ENCODE measurements at regions not wholly inside any gene's neighbourhood (a gene's known extent, or its start where the extent isn't known, plus 50 kb on each side); places are given as distances from the start of the nearest gene placed in this dataset.

DNA sequence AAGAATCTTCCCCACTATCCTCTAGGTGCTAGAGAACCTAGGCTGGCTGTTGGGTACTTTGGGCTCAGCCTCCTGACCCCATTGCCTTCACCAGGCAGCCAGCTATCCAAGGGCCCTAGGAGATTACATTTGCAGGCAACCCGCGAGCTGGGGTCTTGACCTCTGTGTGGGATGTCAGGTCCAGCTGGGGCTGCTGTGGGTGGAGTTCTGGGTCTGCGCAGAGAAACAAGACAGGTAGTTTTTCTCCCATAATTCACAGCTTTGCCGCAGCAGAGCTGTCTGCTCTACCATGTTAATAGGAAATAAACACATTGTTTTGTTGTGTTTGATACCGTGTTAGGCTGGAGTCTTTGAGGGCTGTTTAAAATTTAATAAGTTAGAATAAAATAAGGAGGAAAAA lies 142.8 kb upstream of the PLET1 start:
- no peak for DNase-seq

- peak; percentile 80 for DNase-seq
These were observed 143.5 kb upstream of the PLET1 start for GRCh38 chr11:112404112-112404511.

DNA sequence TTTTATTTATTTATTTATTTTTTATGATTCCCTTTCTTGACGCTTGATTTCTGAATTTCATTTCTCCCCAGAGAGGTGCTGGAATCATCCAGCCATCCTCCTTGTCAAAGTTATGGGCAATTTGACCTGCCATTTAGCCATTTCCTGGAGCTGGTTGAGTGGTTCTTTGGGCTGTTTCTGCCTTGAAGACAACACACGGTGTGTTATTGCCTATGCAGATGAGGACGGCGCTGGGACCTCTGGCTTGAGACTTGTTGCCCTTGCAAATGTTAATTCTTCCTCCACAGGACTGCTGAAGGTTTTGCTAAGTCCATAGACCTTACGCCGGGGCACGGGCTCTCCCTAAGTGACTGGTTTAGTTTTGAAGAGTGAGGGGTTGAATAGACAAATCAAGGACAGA lies 147.9 kb upstream of the PLET1 start:
- no peak for DNase-seq

- DNase-seq, result no peak
These were observed 149.7 kb upstream of the PLET1 start for GRCh38 chr11:112410325-112410724.

DNA sequence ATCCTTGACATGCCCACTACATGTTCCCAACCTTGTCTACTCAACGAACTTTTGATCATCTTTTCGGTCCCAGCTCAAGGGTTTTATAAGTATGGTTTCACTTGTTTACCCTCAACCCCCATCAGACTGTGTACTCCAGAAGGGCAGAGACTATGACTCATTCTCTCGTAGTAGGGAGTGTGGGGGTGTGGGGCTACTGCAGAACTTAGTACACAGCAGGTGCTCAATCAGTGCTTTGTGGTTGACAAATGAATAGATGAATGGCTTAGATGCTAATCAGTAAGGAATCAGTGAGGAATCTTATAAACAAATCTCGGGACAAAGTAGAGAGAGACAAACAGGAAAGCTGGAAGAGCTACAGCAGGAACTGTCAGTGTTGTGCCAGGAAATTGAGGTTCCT lies 151.7 kb upstream of the PLET1 start:
- DNase-seq, result no peak

DNA sequence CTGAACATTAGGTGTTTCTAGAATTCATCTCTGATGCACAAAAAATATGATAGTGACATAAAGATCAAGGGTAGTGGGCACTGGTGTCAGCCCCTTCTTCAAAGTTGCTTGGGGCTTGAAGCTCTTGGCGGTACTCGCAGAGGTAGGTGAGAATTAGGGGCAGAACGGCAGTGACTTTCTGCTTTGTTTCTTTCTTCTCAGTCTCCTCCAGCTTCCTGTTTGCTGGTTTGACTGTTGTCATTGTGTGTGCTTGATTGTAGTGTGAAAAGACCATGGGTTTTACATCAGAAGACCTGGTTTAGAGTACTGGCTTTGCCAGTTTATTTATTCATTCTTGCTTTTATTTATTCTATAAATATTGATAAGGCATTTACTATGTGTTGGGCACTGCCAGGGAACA lies 156.7 kb upstream of the PLET1 start:
- no peak for DNase-seq

DNA sequence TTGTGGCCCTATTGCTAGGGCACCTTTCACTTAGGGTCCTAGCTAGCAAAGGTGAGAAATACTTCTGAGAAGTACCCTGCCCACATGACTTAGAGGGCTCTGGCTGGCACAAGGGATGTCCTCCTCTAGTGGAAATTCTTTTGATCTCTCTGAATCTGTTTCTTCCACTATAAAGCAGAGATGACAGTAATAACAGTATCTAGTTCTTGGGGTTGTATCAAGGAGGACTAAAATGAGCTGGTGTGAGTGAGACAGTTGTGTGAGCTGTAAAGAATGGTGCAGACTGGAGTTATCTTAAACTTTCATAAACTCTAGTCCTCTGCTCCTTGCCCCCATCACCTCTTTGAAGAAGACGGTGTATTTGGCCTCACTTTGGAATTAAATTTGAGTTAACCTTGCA lies 157.8 kb upstream of the PLET1 start:
- DNase-seq, result no peak

DNA sequence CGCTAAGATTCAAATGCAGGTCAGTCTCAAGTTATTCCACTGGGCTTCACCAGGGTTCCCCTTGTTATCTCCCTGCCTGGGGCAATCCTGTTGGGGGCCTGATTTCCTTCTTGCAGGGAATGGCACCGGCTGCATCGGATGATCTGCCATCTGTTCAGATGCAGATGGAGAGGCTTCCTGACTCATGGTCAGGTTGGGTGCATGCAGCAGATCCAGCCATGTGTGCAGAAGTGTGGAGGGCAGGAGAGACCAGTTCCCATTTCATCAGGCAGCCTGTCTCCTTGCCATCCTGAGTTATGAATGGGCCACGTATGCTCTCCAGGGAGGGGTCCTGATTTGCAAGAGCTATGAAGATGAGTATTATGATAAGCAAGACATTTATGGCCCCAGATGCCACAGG lies 161.2 kb upstream of the PLET1 start:
- DNase-seq, result no peak

DNA sequence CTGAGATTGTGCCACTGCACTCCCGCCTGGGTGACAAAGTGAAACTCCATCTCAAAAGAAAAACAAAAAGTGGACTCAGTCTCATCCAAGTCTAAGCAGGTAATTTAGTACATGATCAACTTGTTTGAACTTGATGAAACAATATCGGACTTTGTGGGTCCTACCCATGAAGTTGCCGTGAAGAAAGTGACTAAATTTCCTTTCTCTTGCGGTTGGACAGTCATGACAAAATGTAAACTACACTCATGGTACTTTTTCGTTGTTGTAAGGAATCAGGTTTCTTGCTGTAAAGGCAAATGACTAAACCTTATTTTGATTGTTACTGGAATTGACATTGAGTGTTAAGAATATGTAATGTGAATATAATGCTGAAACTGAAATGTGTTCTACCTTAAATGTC lies 164.5 kb upstream of the PLET1 start:
- DNase-seq, result no peak

GRCh38 chr11:112437096-112437495 lies 176.4 kb upstream of the PLET1 start:
- no peak for DNase-seq

GRCh38 chr11:112439614-112440013 lies 179.0 kb upstream of the PLET1 start:
- DNase-seq, result no peak

GRCh38 chr11:112440518-112440917 lies 179.9 kb upstream of the PLET1 start:
- DNase-seq, result no peak

- DNase-seq, result no peak
These were observed 187.5 kb upstream of the PLET1 start for GRCh38 chr11:112448168-112448567.

- no peak for DNase-seq
These were observed 188.1 kb upstream of the PLET1 start for GRCh38 chr11:112448806-112449205.

- DNase-seq, result no peak
These were observed 190.6 kb upstream of the PLET1 start for GRCh38 chr11:112451250-112451649.

DNA sequence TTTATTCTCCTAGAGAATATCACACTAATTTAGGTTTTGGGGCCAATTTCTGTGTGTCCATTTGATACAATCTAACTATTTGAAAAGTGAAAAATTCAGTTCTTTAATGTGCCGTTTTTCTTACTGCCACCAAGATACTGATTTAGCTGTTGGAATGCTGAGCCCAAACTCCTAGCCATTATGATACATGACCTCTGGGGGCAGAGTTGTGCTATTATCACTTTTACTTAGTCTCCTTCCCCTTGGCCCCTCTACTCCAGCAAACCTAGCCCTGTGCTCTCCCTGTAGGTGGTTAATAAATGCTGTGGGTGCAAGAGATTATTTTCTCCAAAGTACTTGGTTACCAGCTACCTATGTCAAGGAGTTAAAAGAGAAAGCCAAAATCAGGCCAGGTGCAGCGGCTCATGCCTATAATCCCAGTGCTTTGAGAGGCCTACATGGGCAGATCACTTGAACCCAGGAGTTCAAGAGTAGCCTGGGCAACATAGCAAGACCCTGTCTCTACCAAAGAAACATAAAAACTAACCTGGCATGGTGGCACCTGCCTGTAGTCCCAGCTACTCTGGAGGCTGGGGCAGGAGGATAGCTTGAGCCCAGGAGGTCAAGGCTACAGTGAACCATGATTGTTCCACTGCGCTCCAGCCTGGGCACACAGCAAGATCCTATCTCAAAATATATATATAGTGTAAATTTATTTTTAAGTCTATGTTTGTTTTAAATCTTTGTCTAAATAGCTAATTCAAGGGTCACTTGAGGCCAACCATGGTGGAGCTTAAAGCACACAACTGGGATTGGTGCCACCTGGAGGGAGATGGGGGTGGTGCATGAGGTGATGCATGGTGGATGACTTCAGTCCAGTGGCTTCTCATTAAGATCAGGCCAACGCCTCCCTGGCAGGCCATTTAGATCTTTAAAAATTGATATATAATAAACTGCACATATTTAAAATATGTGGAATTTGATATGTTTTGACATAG lies 193.2 kb upstream of the PLET1 start:
- DNase-seq, result no peak

DNA sequence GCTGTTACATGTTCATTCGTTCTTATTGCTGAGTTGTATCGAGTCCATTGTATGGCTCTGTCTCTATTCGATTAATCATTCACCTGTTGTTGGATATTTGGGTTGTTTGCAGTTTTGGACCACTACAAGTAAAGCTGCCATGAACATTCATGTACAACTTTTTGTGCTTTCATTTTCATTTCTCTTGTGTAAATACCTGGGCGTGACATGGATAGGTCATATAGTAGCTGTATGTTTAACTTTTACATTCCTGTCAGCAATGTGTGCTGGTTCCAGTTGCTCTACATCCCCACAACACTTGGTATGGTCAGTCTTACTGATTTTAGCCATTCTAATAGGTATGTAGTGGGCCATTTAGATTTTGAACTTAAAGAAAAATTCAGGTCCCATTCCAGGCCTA lies 194.2 kb upstream of the PLET1 start:
- no peak for DNase-seq

DNA sequence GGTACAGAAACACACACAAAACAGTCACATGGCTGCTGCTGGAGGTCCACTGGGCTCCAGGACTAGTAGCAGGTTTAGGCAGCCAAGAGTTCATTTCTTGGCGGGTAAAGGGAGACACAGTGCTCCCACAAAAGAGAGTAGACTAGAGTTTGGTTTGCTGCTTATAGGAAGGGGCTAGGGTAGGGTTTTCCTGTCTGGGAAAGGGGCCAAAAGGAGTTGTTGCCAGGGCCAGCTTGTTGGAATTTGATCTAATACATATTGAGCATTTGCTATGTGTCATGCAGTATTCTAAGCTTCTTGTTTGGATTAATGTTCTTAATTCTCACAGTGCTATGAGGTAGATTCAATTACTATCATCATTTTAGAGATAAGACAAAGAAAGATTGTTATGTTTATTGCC lies 195.1 kb upstream of the PLET1 start:
- no peak for DNase-seq

GRCh38 chr11:112457532-112457931 lies 196.9 kb upstream of the PLET1 start:
- DNase-seq, result no peak

DNA sequence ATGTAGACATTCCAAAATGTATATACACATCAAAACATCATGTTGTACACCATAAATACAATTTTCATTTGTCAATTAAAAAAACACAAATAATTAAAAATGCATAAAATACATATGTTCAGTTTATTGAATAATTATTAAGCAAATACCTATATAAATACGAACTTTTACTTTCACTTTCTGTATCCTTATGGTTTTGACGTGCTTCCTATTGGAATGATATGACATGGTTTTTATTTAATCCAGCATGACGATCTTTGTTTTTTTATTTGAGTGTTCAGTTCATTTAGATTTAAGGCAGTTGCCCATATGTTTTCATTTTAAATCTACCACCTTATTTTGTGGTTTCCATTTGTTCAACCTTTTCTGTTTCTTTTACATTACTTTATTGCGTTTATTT lies 198.3 kb upstream of the PLET1 start:
- no peak for DNase-seq

GRCh38 chr11:112460141-112460540 lies 199.5 kb upstream of the PLET1 start:
- DNase-seq, result no peak

DNA sequence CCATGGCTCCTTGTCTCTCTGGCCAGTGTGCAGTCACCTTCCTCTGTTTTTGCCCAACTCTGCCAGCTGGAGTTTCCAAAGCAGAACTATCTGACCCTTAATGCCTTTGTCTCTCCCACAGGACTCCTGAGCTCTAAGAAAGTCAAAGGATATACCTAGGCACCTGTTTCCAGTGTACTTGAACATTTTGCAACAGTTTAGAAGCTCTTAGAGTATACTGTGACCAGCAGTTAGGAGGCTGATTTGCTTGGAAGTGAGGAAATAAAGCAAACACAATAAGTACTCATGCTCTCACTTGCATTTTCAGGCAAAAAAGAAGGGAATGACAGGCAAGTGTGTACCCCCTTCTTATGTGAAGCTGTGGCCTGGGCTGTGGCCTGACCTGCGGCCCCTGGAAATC lies 204.3 kb upstream of the PLET1 start:
- no peak for DNase-seq

- no peak for DNase-seq
These were observed 204.9 kb upstream of the PLET1 start for GRCh38 chr11:112465433-112466024.

- no peak for DNase-seq
These were observed 207.1 kb upstream of the PLET1 start for GRCh38 chr11:112467721-112468120.

DNA sequence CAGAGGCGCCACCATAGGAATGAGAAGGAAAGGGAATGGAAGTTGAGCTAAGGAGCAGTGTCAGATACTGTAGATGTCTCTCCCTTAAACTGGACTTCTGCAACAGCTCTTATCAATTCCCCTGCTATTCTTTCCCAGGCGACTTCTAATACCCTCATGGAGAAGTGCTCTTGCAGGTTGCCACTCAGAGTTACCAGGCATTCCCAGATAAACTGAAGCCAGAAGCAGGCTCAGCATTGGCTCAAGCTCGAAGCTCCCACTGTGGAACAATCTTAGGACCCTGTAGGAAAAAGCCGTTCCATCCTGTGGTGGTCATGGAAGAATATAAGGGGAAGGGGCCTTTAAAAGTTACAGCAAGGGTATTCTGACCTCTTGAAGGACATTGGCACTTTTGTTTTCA lies 208.7 kb upstream of the PLET1 start:
- no peak for DNase-seq

All from NCI-H1092 treated with DMSO at 0.1 percent for 48 hours (cell line).